ENCODE measurements at regions not wholly inside any gene's neighbourhood (a gene's known extent, or its start where the extent isn't known, plus 50 kb on each side); places are given as distances from the start of the nearest gene placed in this dataset.

DNA sequence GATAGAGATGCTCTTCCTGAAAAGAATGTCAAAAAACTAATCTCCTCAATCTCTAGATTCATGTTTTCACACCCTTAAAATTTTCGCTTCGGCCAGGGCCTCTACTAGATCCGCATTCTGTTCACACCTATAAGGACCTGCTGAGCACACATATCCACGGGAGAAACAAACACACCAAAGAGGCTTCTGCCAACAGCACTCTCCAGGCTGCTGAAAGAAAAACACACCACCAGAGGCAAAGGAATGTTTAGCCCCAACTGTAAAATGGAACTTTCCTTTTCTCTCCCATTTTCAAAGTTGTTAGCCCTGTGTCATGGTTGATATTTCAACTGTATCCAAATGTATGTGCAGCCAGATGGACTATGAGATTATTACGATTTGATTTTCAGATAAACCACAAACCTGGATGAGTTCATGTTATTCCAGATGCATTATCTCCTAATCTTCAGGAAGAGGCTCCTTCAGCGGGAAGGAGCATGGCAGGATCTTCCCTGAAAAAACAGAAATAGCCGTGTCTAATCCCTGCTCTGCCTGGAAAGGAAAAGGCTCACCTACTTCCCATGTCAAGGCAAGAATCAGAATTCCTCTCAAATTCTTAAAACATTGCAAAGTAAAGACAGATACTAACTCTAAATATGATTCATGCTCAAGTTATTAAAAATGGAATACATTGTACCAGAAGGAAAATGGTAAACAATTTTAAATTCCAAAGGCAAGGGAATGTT is 442.7 kb upstream of the NR2F2 start:
- Histone ChIP-seq H3K27me3 (ENCODE audit: control insufficient read depth, insufficient read depth, low read length) (no peaks in the 10 kb centered on the region), H3K36me3 (ENCODE audit: control insufficient read depth, insufficient read depth, low read length) (no peaks in the 10 kb centered on the region), H3K4me3 (ENCODE audit: low read depth, low read length) (no peak overlapping the region)
- DNase-seq (ENCODE audit: low read depth) (peak; percentile 59), FAIRE-seq (no peak)
- TF ChIP-seq, protein P1, sequence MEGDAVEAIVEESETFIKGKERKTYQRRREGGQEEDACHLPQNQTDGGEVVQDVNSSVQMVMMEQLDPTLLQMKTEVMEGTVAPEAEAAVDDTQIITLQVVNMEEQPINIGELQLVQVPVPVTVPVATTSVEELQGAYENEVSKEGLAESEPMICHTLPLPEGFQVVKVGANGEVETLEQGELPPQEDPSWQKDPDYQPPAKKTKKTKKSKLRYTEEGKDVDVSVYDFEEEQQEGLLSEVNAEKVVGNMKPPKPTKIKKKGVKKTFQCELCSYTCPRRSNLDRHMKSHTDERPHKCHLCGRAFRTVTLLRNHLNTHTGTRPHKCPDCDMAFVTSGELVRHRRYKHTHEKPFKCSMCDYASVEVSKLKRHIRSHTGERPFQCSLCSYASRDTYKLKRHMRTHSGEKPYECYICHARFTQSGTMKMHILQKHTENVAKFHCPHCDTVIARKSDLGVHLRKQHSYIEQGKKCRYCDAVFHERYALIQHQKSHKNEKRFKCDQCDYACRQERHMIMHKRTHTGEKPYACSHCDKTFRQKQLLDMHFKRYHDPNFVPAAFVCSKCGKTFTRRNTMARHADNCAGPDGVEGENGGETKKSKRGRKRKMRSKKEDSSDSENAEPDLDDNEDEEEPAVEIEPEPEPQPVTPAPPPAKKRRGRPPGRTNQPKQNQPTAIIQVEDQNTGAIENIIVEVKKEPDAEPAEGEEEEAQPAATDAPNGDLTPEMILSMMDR (IDR thresholded peaks at IDR 0.05; ENCODE audit: insufficient read depth, low read length, severe bottlenecking) = no peak

DNA sequence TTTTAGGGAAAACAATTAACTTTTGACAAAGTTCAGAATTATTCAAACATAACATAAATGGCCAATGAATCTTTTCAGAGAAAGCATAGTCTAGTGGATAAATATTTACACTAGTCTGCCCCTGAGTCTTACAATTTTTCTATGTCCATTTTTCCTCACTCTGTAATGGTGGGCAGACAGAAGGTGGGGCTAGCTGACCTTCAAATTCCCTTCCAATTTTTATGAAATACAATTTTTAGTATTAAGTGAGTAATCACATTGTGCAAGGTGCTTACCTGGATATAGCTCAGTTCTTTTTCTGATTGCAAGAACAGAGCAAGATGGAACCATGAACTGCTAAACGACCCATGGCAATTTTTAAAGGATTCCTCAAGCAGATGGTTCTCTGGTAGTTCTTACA is 441.7 kb upstream of the NR2F2 start:
- H3K36me3 ChIP-seq (ENCODE audit: control insufficient read depth, insufficient read depth, low read length) = no peaks in the 10 kb centered on the region
- DNase-seq (ENCODE audit: low read depth) (no peak), FAIRE-seq (no peak)
- H3K4me3 ChIP-seq (ENCODE audit: low read depth, low read length) = no peak overlapping the region
- TF ChIP-seq, protein P1 (IDR thresholded peaks at IDR 0.05; ENCODE audit: insufficient read depth, low read length, severe bottlenecking) = no peak
- H3K27me3 ChIP-seq (ENCODE audit: control insufficient read depth, insufficient read depth, low read length) = no peaks in the 10 kb centered on the region

DNA sequence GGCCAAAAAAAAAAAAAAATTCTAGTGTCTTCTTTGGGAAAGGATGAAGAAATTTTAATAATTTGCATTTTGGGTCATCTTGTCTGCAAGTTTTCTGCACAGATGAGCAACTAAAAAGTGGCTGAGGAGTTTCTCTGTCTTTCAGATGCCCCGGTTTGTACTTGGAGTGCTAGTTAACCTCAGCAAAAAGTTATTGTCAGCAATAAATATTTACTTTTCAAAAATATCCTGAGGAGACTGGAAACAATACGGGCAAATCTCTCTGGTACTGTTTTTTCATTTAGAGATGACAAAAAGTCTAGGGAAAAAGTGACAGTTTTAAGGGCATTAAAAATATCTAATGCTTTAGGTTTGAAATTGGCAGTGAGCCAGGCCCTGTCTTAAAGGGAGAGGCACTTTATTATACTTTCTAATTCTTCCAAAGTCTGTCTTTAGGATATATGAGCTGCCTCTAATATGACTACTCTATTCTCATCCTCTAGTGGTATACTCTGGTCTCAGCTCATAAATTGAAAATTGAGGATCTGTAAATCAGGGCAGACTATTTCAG is 436.0 kb upstream of the NR2F2 start:
- no peak for DNase-seq (ENCODE audit: low read depth)
- Histone ChIP-seq H3K36me3 (ENCODE audit: control insufficient read depth, insufficient read depth, low read length) (no peaks in the 10 kb centered on the region), H3K4me3 (ENCODE audit: low read depth, low read length) (no peak overlapping the region), H3K27me3 (ENCODE audit: control insufficient read depth, insufficient read depth, low read length) (no peaks in the 10 kb centered on the region)
- FAIRE-seq = no peak
- TF ChIP-seq, protein P1 (IDR thresholded peaks at IDR 0.05; ENCODE audit: insufficient read depth, low read length, severe bottlenecking) = no peak

DNA sequence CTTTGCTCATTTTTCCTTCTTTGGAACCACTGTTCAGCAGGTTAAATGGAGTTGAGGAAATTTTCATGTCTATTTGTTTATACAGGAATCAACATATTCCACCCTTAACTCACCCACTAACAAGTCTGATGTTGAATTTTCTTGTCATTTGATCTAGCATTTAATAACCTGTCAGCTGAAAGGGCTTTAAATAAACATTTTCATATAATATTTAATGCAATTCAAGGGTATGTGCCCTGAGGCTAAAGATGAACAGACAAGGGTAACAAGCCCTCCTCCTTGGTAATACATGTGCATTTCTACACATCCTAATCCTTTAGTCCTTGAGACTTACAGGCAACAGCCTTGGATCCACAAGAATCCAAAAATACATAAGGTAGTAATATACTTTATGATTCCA is 435.0 kb upstream of the NR2F2 start:
- DNase-seq (ENCODE audit: low read depth) (no peak), FAIRE-seq (no peak)
- Histone ChIP-seq H3K36me3 (ENCODE audit: control insufficient read depth, insufficient read depth, low read length) (no peaks in the 10 kb centered on the region), H3K27me3 (ENCODE audit: control insufficient read depth, insufficient read depth, low read length) (no peaks in the 10 kb centered on the region), H3K4me3 (ENCODE audit: low read depth, low read length) (no peak overlapping the region)
- TF ChIP-seq, protein P1 (IDR thresholded peaks at IDR 0.05; ENCODE audit: insufficient read depth, low read length, severe bottlenecking) = no peak

DNA sequence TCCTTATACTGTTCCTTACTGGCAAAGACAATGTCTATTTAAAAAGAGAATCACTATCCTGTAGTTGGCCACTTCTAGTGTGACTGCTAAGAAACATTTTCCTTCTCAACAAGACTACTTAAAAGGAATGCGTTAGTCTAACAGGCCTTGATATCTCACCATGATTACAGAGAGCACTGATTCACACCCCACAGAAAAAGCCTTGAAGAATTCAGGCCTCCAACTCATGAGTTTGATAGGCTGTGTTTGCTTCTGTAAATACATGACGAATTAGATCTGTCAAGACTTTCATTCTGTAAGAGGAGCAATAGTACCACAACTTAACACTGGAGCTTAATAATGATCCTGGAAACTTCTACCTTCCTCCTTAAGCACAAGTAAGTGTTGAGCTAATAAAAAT is 432.8 kb upstream of the NR2F2 start:
- no peak overlapping the region for H3K4me3 ChIP-seq (ENCODE audit: low read depth, low read length)
- H3K27me3 ChIP-seq (ENCODE audit: control insufficient read depth, insufficient read depth, low read length) = no peaks in the 10 kb centered on the region
- TF ChIP-seq, protein P1 (IDR thresholded peaks at IDR 0.05; ENCODE audit: insufficient read depth, low read length, severe bottlenecking) = no peak
- FAIRE-seq (no peak), DNase-seq (ENCODE audit: low read depth) (peak; percentile 24)
- no peaks in the 10 kb centered on the region for H3K36me3 ChIP-seq (ENCODE audit: control insufficient read depth, insufficient read depth, low read length)

DNA sequence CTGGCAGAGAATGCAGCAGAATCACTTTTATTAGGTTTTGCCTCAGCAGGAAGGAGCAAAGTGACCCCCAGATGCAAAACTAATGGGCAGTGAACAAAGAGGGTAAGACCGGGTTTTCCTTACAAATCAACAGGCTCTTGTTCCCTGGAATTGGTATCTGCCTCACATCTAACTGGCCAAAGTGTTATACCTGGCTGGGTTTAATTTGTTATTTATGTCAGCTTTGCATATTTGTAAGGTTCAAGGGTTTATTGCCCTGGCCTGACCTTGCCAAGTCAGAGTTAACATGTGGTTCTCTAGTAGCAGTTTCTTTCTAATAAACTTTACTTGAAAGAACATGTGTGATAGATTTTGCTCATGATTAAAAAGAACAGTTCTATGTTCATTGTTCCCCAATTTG is 431.7 kb upstream of the NR2F2 start:
- Histone ChIP-seq H3K4me3 (ENCODE audit: low read depth, low read length) (no peak overlapping the region), H3K27me3 (ENCODE audit: control insufficient read depth, insufficient read depth, low read length) (no peaks in the 10 kb centered on the region), H3K36me3 (ENCODE audit: control insufficient read depth, insufficient read depth, low read length) (no peaks in the 10 kb centered on the region)
- TF ChIP-seq, protein P1 (IDR thresholded peaks at IDR 0.05; ENCODE audit: insufficient read depth, low read length, severe bottlenecking) = no peak
- DNase-seq (ENCODE audit: low read depth) = no peak
- FAIRE-seq = no peak
